K562 (cell line): ENCODE measurements at regions not wholly inside any gene's neighbourhood (a gene's known extent, or its start where the extent isn't known, plus 50 kb on each side); places are given as distances from the start of the nearest gene placed in this dataset.
A peak's percentile ranks its signal among the peaks of the same experiment; 100 is the strongest.

Experiments used
- ATAC-seq: fragments of 200-7000 bp; cut with Tn5 transposase; 3 replicates; pipeline ENCODE4 v1.9.1; 2020; ENCODE audit warnings: moderate library complexity
- BruUV-seq: library from RNA; stranded (reverse); fragments of 400-500 nt; replicated peaks from 2 replicates; lab custom pipeline; 2021; lab: Mats Ljungman, UMichigan
- CTCF ChIA-PET: fragments of 300-600 bp; formaldehyde crosslinking; extraction: SDS; loops from one replicate; lab custom pipeline; 2021; ENCODE audit warnings: low intra/inter-chr PET ratio; lab: Yijun Ruan, JAX
- POLR2A ChIA-PET: fragments of 300-600, 350-650 bp; sonication (Branson Sonifier 250); formaldehyde crosslinking; extraction: SDS; loops from one replicate; lab custom pipeline; 2021; ENCODE audit warnings: antibody characterized with exemption, inconsistent platforms; lab: Yijun Ruan, JAX
- DNase-seq, 4 experiments: peaks; one replicate each; pipeline versions ENCODE4 v3.0.0 to v3.0.0-alpha.2; 2011 to 2018; ENCODE audit warnings: low spot score in 3 of 4, mixed read lengths in 3 of 4; ENCODE audit errors: extremely low read depth in 1 of 4
- FAIRE-seq: peaks from 2 replicates; lab custom pipeline; 2011; peaks lifted over from hg19 to GRCh38; lab: Jason Lieb, UNC
- H2AFZ ChIP-seq: 2 replicates; pipeline ENCODE4 v1.6.0; 2011; ENCODE audit warnings: low read depth, low read length, control low read depth, inconsistent platforms
- H3K27ac ChIP-seq: fragments of 200-600 bp; 3 replicates; pipeline ENCODE4 v1.8.0; 2011; ENCODE audit warnings: low read depth, mild to moderate bottlenecking, control low read depth, inconsistent platforms, low read length, moderate library complexity, mixed read lengths; ENCODE audit errors: extremely low read depth
- H3K27me3 ChIP-seq, 2 experiments: fragments of 300-600 bp in 1 of 2; 2 replicates in 1 of 2; 3 replicates in 1 of 2; pipeline versions ENCODE4 v1.6.0 to v1.8.0; 2011; ENCODE audit warnings: inconsistent platforms in 2 of 2, low read length in 2 of 2, mild to moderate bottlenecking in 1 of 2, mixed read lengths in 1 of 2, moderate library complexity in 1 of 2; ENCODE audit not compliant: control insufficient read depth in 2 of 2, insufficient read depth in 2 of 2
- H3K36me3 ChIP-seq: fragments of 300-600 bp; 3 replicates; pipeline ENCODE4 v1.8.0; 2011; ENCODE audit warnings: mild to moderate bottlenecking, low read length, inconsistent platforms; ENCODE audit not compliant: control insufficient read depth, insufficient read depth
- H3K4me1 ChIP-seq, 2 experiments: fragments of 200-600 bp in 1 of 2; replicated peaks in 1 of 2; 2 replicates in 1 of 2; 3 replicates in 1 of 2; pipeline versions ENCODE4 v1.5.1 to v1.8.0; 2011; ENCODE audit warnings: inconsistent platforms in 2 of 2, low read length in 2 of 2, mild to moderate bottlenecking in 1 of 2, mixed read lengths in 1 of 2, moderate library complexity in 1 of 2; ENCODE audit not compliant: control insufficient read depth in 2 of 2, insufficient read depth in 2 of 2
- H3K4me2 ChIP-seq: 2 replicates; pipeline ENCODE4 v1.6.1; 2011; ENCODE audit warnings: low read length, control low read depth, inconsistent platforms, mixed read lengths; ENCODE audit not compliant: insufficient read depth
- H3K4me3 ChIP-seq: fragments of 200-600 bp; sonication (generic), shearing (Covaris generic); 2 replicates; pipeline ENCODE4 v1.5.1; 2016; ENCODE audit warnings: control low read depth, inconsistent platforms
- H3K79me2 ChIP-seq: fragments of 200-600 bp; 3 replicates; pipeline ENCODE4 v1.8.0; 2011; ENCODE audit warnings: low read length, inconsistent platforms; ENCODE audit not compliant: control insufficient read depth, insufficient read depth
- H3K9ac ChIP-seq, 2 experiments: 2 replicates each; pipeline versions ENCODE4 v1.6.0 to v1.6.1; 2011; ENCODE audit warnings: low read depth in 2 of 2, low read length in 2 of 2, control low read depth in 1 of 2, inconsistent platforms in 1 of 2, mild to moderate bottlenecking in 1 of 2, mixed read lengths in 1 of 2; ENCODE audit not compliant: insufficient read depth in 1 of 2
- H3K9me1 ChIP-seq: one replicate; pipeline ENCODE4 v1.6.0; 2011; ENCODE audit warnings: inconsistent platforms, mild to moderate bottlenecking, low read length, moderate library complexity; ENCODE audit not compliant: control insufficient read depth, insufficient read depth
- H3K9me3 ChIP-seq: replicated peaks from 2 replicates; pipeline ENCODE4 v1.5.1; 2011; ENCODE audit warnings: low read depth, low read length, inconsistent platforms; ENCODE audit not compliant: control insufficient read depth, insufficient read depth
- H4K20me1 ChIP-seq: replicated peaks from 2 replicates; pipeline ENCODE4 v1.6.1; 2011; ENCODE audit warnings: low read length, inconsistent platforms, mixed read lengths; ENCODE audit not compliant: control insufficient read depth, insufficient read depth
- C11orf30 ChIP-seq: fragments of 450-650 bp; IDR thresholded peaks from 2 replicates; pipeline ENCODE4 v1.6.1; 2016; ENCODE audit warnings: low read depth, mild to moderate bottlenecking
- HNRNPL ChIP-seq: fragments of 200-400 bp; formaldehyde crosslinking; IDR thresholded peaks from 2 replicates; pipeline ENCODE4 v1.6.1; 2017; ENCODE audit warnings: low read depth, mild to moderate bottlenecking, low read length
- MAFF ChIP-seq: IDR thresholded peaks from 2 replicates; pipeline ENCODE4 v1.6.1; 2012; ENCODE audit warnings: low read length, improper control_type of control experiment
- MAFG ChIP-seq: fragments of 450-650 bp; conservative IDR thresholded peaks from 2 replicates; pipeline ENCODE4 v1.6.1; 2016; ENCODE audit warnings: missing genetic modification characterization, missing compliant biosample characterization
- MAFK ChIP-seq: IDR thresholded peaks from 2 replicates; pipeline ENCODE4 v1.6.1; 2011; ENCODE audit warnings: low read length, improper control_type of control experiment
- NFXL1 ChIP-seq: fragments of 450-650 bp; formaldehyde crosslinking; IDR thresholded peaks from 2 replicates; pipeline ENCODE4 v1.4.0; 2021; ENCODE audit warnings: mild to moderate bottlenecking
- POLR2G ChIP-seq: fragments of 200-400 bp; formaldehyde crosslinking; IDR thresholded peaks from 2 replicates; pipeline ENCODE4 v1.6.1; 2017; ENCODE audit warnings: low read depth, mild to moderate bottlenecking, antibody characterized with exemption, low read length, moderate library complexity
- RFX1 ChIP-seq: fragments of 450-650 bp; IDR thresholded peaks from 2 replicates; pipeline ENCODE4 v1.6.1; 2016; ENCODE audit warnings: mild to moderate bottlenecking, moderate library complexity
- RHOXF2B ChIP-seq: fragments of 250-450 bp; sonication (Bioruptor Pico); conservative IDR thresholded peaks from 2 replicates; pipeline ENCODE4 v1.5.1; 2021
- ZNF316 ChIP-seq: fragments of 450-650 bp; IDR thresholded peaks from 2 replicates; pipeline ENCODE4 v1.6.1; 2016
- ZNF512 ChIP-seq: IDR thresholded peaks from 2 replicates; pipeline ENCODE4 v1.6.1; 2016; ENCODE audit warnings: missing genetic modification characterization, missing compliant biosample characterization
- ZNF584 ChIP-seq: fragments of 200-800 bp; sonication (Bioruptor generic); IDR thresholded peaks from 2 replicates; pipeline ENCODE4 v1.6.1; 2016; ENCODE audit warnings: low read depth, mild to moderate bottlenecking, missing genetic modification characterization, missing compliant biosample characterization
- ZNF695 ChIP-seq: fragments of 450-650 bp; formaldehyde crosslinking; IDR thresholded peaks from 2 replicates; pipeline ENCODE4 v1.4.0; 2020; ENCODE audit warnings: mild to moderate bottlenecking, moderate library complexity
- WGBS: fragments of 100-300 bp; shearing (Covaris generic); methylation state at CpG from one replicate; pipeline ENCODE4 v1.1.6; 2016; ENCODE audit warnings: low coverage, mixed read lengths; ENCODE audit not compliant: insufficient coverage; ENCODE audit errors: missing lambda C conversion rate; 5-methylcytosine and 5-hydroxymethylcytosine counted together
- in situ Hi-C: fragments of 300-500 bp; cut with MboI; formaldehyde crosslinking; loops from 4 replicates; pipeline ENCODE4 v1.15.0; 2018; ENCODE audit warnings: inconsistent platforms, mixed read lengths
- intact Hi-C: fragments of 100-400 bp; cut with micrococcal nuclease; formaldehyde crosslinking; loops from 2 replicates; pipeline ENCODE4 v1.14.2; 2022

- Histone ChIP-seq H3K27me3 (no peaks in the 10 kb centered on the region), H3K4me2 (no peak overlapping the region), H3K9me3 (no peaks in the 10 kb centered on the region), H3K9me1 (no peaks in the 10 kb centered on the region), H3K4me1 (no peaks in the 10 kb centered on the region), H4K20me1 (no peaks in the 10 kb centered on the region), H3K4me3 (no peak overlapping the region), H3K79me2 (no peaks in the 10 kb centered on the region), H3K27ac (no peak overlapping the region), H3K36me3 (no peaks in the 10 kb centered on the region), H2AFZ (no peak overlapping the region), H3K9ac (no peak overlapping the region)
- POLR2A ChIA-PET = interaction anchor here (1.0 kb wide), 1 partner anchor 9 kb away, joined by 3 read pairs; no protein-coding TSS in a partner anchor
- no peak for DNase-seq
- FAIRE-seq = no peak
- CTCF ChIA-PET = no interaction called here
- no TSS peak for BruUV-seq
- 50% methylated on average over 5 of the region's 5 CpGs for WGBS
- TF ChIP-seq ZNF584 (CRISPR knock-in tag) (no peak), MAFK (peak; percentile 38; the same call in 1 of the 2 replicates), NFXL1 (CRISPR knock-in tag) (no peak), ZNF316 (peak; percentile 80), MAFG (peak; percentile 67), MAFF (peak; percentile 70), RHOXF2B (no peak), POLR2G (no peak), C11orf30 (peak; percentile 71), RFX1 (no peak), ZNF512 (tag) (no peak), ZNF695 (no peak), HNRNPL (no peak)
- in situ Hi-C loops (no loop called here), intact Hi-C loops (no loop called here)
- no peak for ATAC-seq
These were observed 361.4 kb downstream of the SAMD5 start for GRCh38 chr6:147869869-147870268.
